ENCODE measurements at regions not wholly inside any gene's neighbourhood (a gene's known extent, or its start where the extent isn't known, plus 50 kb on each side); places are given as distances from the start of the nearest gene placed in this dataset.
"Not testable (repeated sequence)": the region's sequence is repeated elsewhere in the genome, so short reads cannot be mapped to it uniquely, and the experiment has no call there.

- not testable (repeated sequence) for TF ChIP-seq POLR2A, CTCF, POLR2AphosphoS5, EP300 (IDR thresholded peaks at IDR 0.05)
Observed at GRCh38 chr1:241438686-241439085, 80.9 kb downstream of the FH start.

Data from upper lobe of left lung (tissue), 4 donors.